HEK293T (cell line): ENCODE measurements at regions not wholly inside any gene's neighbourhood (a gene's known extent, or its start where the extent isn't known, plus 50 kb on each side); places are given as distances from the start of the nearest gene placed in this dataset.
A peak's percentile ranks its signal among the peaks of the same experiment; 100 is the strongest.

ENCODE experiments used
- CTCF ChIA-PET: fragments of 350-600 bp; formaldehyde crosslinking; extraction: SDS; loops from one replicate; lab custom pipeline; 2021; ENCODE audit warnings: antibody characterized with exemption, inconsistent platforms; lab: Yijun Ruan, JAX
- POLR2A ChIA-PET: fragments of 350-600 bp; formaldehyde crosslinking; extraction: SDS; loops from one replicate; lab custom pipeline; 2020; ENCODE audit warnings: antibody characterized with exemption, inconsistent platforms; lab: Yijun Ruan, JAX
- DNase-seq: peaks from one replicate; pipeline ENCODE4 v3.0.0; 2012; ENCODE audit warnings: mixed read lengths; ENCODE audit errors: extremely low spot score
- ARNT ChIP-seq: fragments of 450-650 bp; IDR thresholded peaks from 2 replicates; pipeline ENCODE4 v1.6.1; 2017; ENCODE audit warnings: mild to moderate bottlenecking
- BHLHE40 ChIP-seq: fragments of 450-650 bp; IDR thresholded peaks from 2 replicates; pipeline ENCODE4 v1.6.1; 2016; ENCODE audit warnings: mild to moderate bottlenecking, moderate library complexity, borderline replicate concordance
- CTBP1 ChIP-seq: fragments of 450-650 bp; IDR thresholded peaks from 2 replicates; pipeline ENCODE4 v1.6.1; 2016; ENCODE audit warnings: borderline replicate concordance
- ELF4 ChIP-seq: fragments of 450-650 bp; IDR thresholded peaks from 2 replicates; pipeline ENCODE4 v1.6.1; 2017; ENCODE audit warnings: antibody characterized with exemption
- FOXA1 ChIP-seq: fragments of 450-650 bp; IDR thresholded peaks from 2 replicates; pipeline ENCODE4 v1.6.1; 2016; ENCODE audit warnings: mild to moderate bottlenecking
- FOXK2 ChIP-seq: fragments of 450-650 bp; IDR thresholded peaks from 2 replicates; pipeline ENCODE4 v1.6.1; 2016; ENCODE audit warnings: mild to moderate bottlenecking
- FOXM1 ChIP-seq: fragments of 450-650 bp; IDR thresholded peaks from 2 replicates; pipeline ENCODE4 v1.6.1; 2017; ENCODE audit warnings: mild to moderate bottlenecking, borderline replicate concordance
- HDGF ChIP-seq: fragments of 450-650 bp; IDR thresholded peaks from 2 replicates; pipeline ENCODE4 v1.6.1; 2017; ENCODE audit warnings: antibody characterized with exemption, borderline replicate concordance
- L3MBTL2 ChIP-seq: fragments of 450-650 bp; conservative IDR thresholded peaks from 2 replicates; pipeline ENCODE4 v1.6.1; 2016; ENCODE audit warnings: mild to moderate bottlenecking
- LEF1 ChIP-seq: fragments of 450-650 bp; IDR thresholded peaks from 2 replicates; pipeline ENCODE4 v1.6.1; 2017; ENCODE audit warnings: mild to moderate bottlenecking, borderline replicate concordance
- NFRKB ChIP-seq: fragments of 450-650 bp; IDR thresholded peaks from 2 replicates; pipeline ENCODE4 v1.6.1; 2016; ENCODE audit warnings: mild to moderate bottlenecking, moderate library complexity
- SP1 ChIP-seq: fragments of 450-650 bp; IDR thresholded peaks from 2 replicates; pipeline ENCODE4 v1.6.1; 2017
- SUZ12 ChIP-seq: fragments of 450-650 bp; IDR thresholded peaks from 2 replicates; pipeline ENCODE4 v1.6.1; 2016; ENCODE audit warnings: mild to moderate bottlenecking
- TARDBP ChIP-seq: fragments of 450-650 bp; IDR thresholded peaks from 2 replicates; pipeline ENCODE4 v1.6.1; 2016
- ZNF384 ChIP-seq: fragments of 450-650 bp; IDR thresholded peaks from 2 replicates; pipeline ENCODE4 v1.6.1; 2016
- TF ChIP-seq, protein P1 (sequence below): fragments of 450-650 bp; IDR thresholded peaks from 2 replicates; pipeline ENCODE4 v1.6.1; 2016

DNA sequence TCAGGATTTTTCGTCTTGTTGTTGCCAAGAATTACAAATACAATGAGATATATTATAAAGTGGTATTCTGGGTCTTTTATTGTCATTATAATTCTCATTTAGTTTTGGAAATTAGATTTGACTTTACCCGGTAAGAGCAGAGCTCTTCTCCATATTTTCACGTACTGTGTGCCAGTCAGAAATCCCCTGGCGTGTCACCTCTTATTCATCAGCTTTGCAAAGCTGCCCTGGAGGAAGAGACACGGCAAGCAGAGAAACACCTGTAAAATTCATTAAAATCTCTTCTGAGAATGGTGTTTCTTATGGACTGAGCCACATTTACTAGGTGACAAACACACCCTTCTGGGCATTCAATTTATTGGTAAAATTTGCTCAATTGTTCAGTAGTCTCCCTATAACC lies 440.4 kb downstream of the HINT1 start:
- CTCF ChIA-PET = no interaction called here
- POLR2A ChIA-PET = no interaction called here

DNA sequence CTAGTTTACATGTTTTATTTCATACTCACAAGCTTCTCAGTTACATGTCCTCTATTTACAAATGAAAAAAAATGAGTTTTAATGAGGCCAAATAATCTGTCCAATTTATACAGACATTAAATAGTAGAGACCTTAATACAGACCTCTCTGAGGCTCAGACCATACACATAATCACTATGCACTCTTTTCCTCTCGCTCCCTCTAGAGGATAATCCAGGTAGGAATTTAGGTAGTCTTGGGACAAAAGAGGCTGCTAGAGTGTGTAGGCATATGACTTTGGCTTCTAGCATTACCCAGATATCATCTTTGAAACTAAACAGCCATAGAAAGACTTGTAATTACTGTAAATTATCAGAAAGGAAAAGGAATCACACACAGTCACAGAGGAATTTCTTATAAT lies 444.7 kb downstream of the HINT1 start:
- CTCF ChIA-PET = no interaction called here
- peak; percentile 47 for DNase-seq
- POLR2A ChIA-PET = no interaction called here
- TF ChIP-seq ZNF384 = no peak
- no peak for TF ChIP-seq FOXK2
- TF ChIP-seq FOXM1 = no peak
- TF ChIP-seq L3MBTL2 = no peak
- no peak for TF ChIP-seq SP1
- no peak for TF ChIP-seq FOXA1
- TF ChIP-seq CTBP1 = no peak
- TF ChIP-seq ARNT = no peak
- no peak for TF ChIP-seq ELF4

More for the DNA sequence above, 440.4 kb downstream of the HINT1 start:
- no peak for TF ChIP-seq L3MBTL2
- no peak for TF ChIP-seq ELF4
- TF ChIP-seq SP1 = no peak
- TF ChIP-seq LEF1 = no peak
- TF ChIP-seq FOXM1 = no peak
- no peak for TF ChIP-seq HDGF
- TF ChIP-seq BHLHE40 = no peak
- TF ChIP-seq ZNF384 = no peak
- no peak for TF ChIP-seq NFRKB
- TF ChIP-seq FOXK2 = no peak
- TF ChIP-seq, protein P1, sequence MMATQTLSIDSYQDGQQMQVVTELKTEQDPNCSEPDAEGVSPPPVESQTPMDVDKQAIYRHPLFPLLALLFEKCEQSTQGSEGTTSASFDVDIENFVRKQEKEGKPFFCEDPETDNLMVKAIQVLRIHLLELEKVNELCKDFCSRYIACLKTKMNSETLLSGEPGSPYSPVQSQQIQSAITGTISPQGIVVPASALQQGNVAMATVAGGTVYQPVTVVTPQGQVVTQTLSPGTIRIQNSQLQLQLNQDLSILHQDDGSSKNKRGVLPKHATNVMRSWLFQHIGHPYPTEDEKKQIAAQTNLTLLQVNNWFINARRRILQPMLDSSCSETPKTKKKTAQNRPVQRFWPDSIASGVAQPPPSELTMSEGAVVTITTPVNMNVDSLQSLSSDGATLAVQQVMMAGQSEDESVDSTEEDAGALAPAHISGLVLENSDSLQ = no peak
- no peak for TF ChIP-seq ARNT
- no peak for TF ChIP-seq CTBP1
- no peak for TF ChIP-seq FOXA1
- TF ChIP-seq TARDBP = no peak
- DNase-seq = no peak

DNA sequence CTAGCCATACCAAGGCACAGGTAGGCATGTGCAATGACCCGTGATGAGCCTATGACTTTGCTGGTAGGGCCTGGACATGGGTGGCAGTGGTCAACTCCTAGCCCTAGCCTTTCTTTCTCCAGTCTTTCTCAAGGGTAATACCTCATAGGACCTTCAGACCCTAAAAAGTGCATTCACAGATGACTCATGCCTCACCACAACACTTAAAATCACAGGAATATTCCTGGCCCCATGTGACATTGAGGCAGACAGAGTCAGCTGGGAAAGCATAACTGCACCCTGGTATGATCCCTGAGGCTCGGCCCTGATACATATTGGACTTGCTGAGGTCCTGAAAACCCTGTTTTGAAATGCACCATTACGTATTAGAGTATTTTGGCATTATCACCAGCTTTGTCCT lies 449.5 kb downstream of the HINT1 start:
- DNase-seq = no peak
- ChIA-PET POLR2A (no interaction called here), CTCF (no interaction called here)
- no peak for TF ChIP-seq ELF4
- TF ChIP-seq HDGF = no peak
- no peak for TF ChIP-seq SUZ12
- no peak for TF ChIP-seq NFRKB
- no peak for TF ChIP-seq FOXA1
- TF ChIP-seq CTBP1 = no peak

DNA sequence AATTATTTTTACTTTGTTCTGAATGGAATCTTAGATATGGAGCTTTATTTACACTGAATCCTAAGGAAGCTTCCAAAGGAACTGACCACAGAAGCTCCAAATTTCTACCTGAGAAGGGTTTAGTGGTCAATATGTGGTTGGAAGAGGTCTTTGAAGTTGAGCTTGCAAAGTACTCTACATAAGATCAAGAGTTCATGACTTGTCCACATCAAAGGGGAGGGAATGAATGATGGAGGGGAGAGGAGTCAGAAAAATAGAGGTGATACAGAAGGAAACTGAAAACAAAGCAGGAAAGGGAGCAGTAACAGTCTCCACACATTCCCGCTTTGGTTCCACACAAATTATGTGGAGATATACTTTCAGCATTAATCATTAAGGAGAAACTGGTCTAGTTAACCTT lies 450.9 kb downstream of the HINT1 start:
- no peak for DNase-seq
- TF ChIP-seq FOXK2 = no peak
- TF ChIP-seq CTBP1 = no peak
- TF ChIP-seq HDGF = no peak
- no peak for TF ChIP-seq SUZ12
- no peak for TF ChIP-seq ZNF384
- no peak for TF ChIP-seq L3MBTL2
- TF ChIP-seq BHLHE40 = no peak
- TF ChIP-seq TARDBP = no peak
- ChIA-PET CTCF (no interaction called here), POLR2A (no interaction called here)

DNA sequence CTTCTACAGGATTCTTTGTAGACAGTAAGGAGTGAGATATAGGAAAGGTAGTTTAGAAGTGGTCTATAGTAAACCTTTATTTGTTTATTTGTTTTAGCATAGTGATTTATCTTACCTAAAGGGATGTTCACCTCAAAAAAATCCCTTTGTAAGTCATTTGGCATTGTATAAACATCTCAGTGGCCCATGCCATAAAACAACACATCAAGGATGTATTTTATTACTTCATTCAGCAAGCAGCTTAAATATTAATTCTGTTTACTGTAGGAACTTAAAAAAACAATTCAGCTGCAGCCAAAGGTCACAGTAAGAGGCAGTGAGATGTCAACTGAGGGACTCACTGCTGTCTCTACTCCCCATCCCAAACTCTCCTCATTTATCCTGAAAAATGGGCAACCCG lies 452.7 kb downstream of the HINT1 start:
- no peak for TF ChIP-seq NFRKB
- TF ChIP-seq FOXM1 = no peak
- TF ChIP-seq FOXK2 = no peak
- no peak for TF ChIP-seq BHLHE40
- TF ChIP-seq SUZ12 = no peak
- no peak for TF ChIP-seq L3MBTL2
- no peak for TF ChIP-seq ZNF384
- TF ChIP-seq SP1 = no peak
- TF ChIP-seq FOXA1 = no peak
- no peak for TF ChIP-seq CTBP1
- TF ChIP-seq HDGF = no peak
- TF ChIP-seq ELF4 = no peak
- TF ChIP-seq TARDBP = no peak
- no peak for TF ChIP-seq LEF1
- ChIA-PET CTCF (no interaction called here), POLR2A (no interaction called here)
- no peak for DNase-seq

DNA sequence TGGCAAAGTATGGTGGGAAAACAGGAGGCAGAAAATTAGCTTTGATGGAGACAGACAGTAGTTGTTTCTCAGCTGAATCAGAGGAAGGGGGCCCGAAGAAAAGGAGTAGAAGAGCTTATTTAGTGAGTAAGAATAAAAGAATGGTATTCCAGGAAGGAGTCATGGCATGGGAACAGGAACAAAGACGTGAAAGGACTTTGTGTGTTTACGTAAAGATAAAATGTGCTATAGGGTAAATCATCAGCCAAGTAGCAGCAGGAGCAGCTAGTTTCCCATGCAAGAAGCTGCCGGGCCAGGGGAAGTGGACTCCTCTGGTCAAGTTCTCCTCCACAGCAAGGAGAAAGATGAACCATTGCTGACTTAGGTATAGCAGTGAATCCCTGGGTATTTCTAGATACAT lies 454.5 kb downstream of the HINT1 start:
- ChIA-PET CTCF (no interaction called here), POLR2A (no interaction called here)
- TF ChIP-seq NFRKB (no peak), TARDBP (no peak)
- DNase-seq = no peak

DNA sequence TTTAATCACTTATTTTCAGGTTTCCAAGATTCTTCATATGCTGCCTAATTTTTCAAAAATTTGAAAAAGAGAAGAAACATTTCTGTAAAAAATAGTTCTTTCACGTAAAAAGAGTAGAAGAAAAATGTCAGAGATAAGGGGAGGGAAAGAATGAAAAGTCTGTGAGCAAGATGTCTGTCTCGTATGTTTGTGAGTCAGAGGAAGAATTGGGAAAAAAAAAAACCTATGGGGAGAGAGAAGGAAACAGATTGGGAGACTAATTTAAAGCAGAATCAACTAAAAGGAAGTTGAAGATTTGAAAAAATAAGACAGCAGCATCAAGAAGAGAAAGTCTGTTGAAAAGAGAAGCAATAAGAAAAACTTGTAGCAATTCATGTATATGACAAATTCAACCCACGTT lies 456.3 kb downstream of the HINT1 start:
- TF ChIP-seq ELF4 = no peak
- TF ChIP-seq FOXK2 = no peak
- no peak for TF ChIP-seq TARDBP
- no peak for TF ChIP-seq LEF1
- no peak for TF ChIP-seq ARNT
- no peak for TF ChIP-seq CTBP1
- TF ChIP-seq, protein P1 = no peak
- TF ChIP-seq SP1 = no peak
- no peak for TF ChIP-seq FOXM1
- TF ChIP-seq L3MBTL2 = no peak
- no peak for TF ChIP-seq NFRKB
- no peak for TF ChIP-seq SUZ12
- POLR2A ChIA-PET = no interaction called here
- DNase-seq = no peak
- CTCF ChIA-PET = no interaction called here

DNA sequence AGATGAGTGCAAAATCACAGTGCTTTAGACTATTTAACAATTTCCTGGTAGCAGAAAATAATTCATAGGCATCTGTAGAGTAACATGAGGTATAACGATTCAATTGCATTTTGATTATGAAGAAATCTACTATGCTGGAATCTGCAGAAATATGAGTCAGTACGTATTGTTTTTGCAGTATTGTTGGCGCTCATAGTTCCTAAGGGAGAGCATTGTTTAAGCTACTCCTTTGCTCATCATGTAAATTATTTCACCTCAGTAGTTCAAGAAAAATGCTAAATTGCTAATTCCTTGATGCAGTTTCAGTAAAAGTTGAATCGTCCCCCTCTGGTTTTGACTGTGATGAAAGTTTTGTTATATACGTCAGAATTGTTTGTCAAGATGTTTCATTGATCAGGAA lies 458.4 kb downstream of the HINT1 start:
- ChIA-PET CTCF (no interaction called here), POLR2A (no interaction called here)
- DNase-seq = no peak
- TF ChIP-seq ELF4 = no peak
- no peak for TF ChIP-seq SUZ12
- no peak for TF ChIP-seq ARNT
- no peak for TF ChIP-seq TARDBP
- TF ChIP-seq BHLHE40 = no peak
- TF ChIP-seq CTBP1 = no peak
- TF ChIP-seq FOXA1 = no peak
- TF ChIP-seq SP1 = no peak
- no peak for TF ChIP-seq LEF1
- TF ChIP-seq HDGF = no peak
- no peak for TF ChIP-seq FOXM1
- TF ChIP-seq, protein P1 = no peak
- TF ChIP-seq FOXK2 = no peak
- TF ChIP-seq ZNF384 = no peak
- TF ChIP-seq NFRKB = no peak
- TF ChIP-seq L3MBTL2 = no peak
